ENCODE measurements at regions not wholly inside any gene's neighbourhood (a gene's known extent, or its start where the extent isn't known, plus 50 kb on each side); places are given as distances from the start of the nearest gene placed in this dataset.

- TF ChIP-seq GATA2 (IDR thresholded peaks at IDR 0.05; ENCODE audit: low read depth, low read length) (no peak), GATA3 (IDR thresholded peaks at IDR 0.05; ENCODE audit: low read depth, low read length) (no peak)
These were observed 237.0 kb downstream of the HNMT start for GRCh38 chr2:138201286-138201685.
